HL-60/S4 (cell line): ENCODE measurements at regions not wholly inside any gene's neighbourhood (a gene's known extent, or its start where the extent isn't known, plus 50 kb on each side); places are given as distances from the start of the nearest gene placed in this dataset.

Source experiments
- in situ Hi-C: fragments of 300-500 bp; cut with MboI; formaldehyde crosslinking; loops from 2 replicates; pipeline ENCODE4 v1.14.3; 2022; ENCODE audit warnings: low sequenced_read_pairs

GRCh38 chr9:7258688-7259396 lies 501.1 kb downstream of the KDM4C start:
- in situ Hi-C loops = no loop called here

GRCh38 chr9:7246917-7247522 lies 489.2 kb downstream of the KDM4C start:
- in situ Hi-C loops = no loop called here

GRCh38 chr9:7245976-7246580 lies 488.3 kb downstream of the KDM4C start:
- in situ Hi-C loops = no loop called here

- in situ Hi-C loops = no loop called here
These were observed 486.1 kb downstream of the KDM4C start for GRCh38 chr9:7243838-7244237.

GRCh38 chr9:7242126-7242525 lies 484.4 kb downstream of the KDM4C start:
- in situ Hi-C loops = no loop called here

- in situ Hi-C loops = no loop called here
These were observed 483.9 kb downstream of the KDM4C start for GRCh38 chr9:7241694-7242093.

GRCh38 chr9:7240569-7241311 lies 483.0 kb downstream of the KDM4C start:
- in situ Hi-C loops = no loop called here

- in situ Hi-C loops = no loop called here
These were observed 481.9 kb downstream of the KDM4C start for GRCh38 chr9:7239708-7240107.

GRCh38 chr9:7238247-7238637 lies 480.5 kb downstream of the KDM4C start:
- in situ Hi-C loops = no loop called here

- in situ Hi-C loops = no loop called here
These were observed 479.9 kb downstream of the KDM4C start for GRCh38 chr9:7237473-7238246.

GRCh38 chr9:7236186-7236585 lies 478.4 kb downstream of the KDM4C start:
- in situ Hi-C loops = no loop called here

- in situ Hi-C loops = no loop called here
These were observed 476.4 kb downstream of the KDM4C start for GRCh38 chr9:7234144-7234543.

- in situ Hi-C loops = no loop called here
These were observed 471.8 kb downstream of the KDM4C start for GRCh38 chr9:7229571-7229970.

GRCh38 chr9:7228726-7229125 lies 471.0 kb downstream of the KDM4C start:
- in situ Hi-C loops = no loop called here

GRCh38 chr9:7227951-7228350 lies 470.2 kb downstream of the KDM4C start:
- in situ Hi-C loops = no loop called here

GRCh38 chr9:7226007-7226640 lies 468.4 kb downstream of the KDM4C start:
- in situ Hi-C loops = no loop called here
